ENCODE measurements at regions not wholly inside any gene's neighbourhood (a gene's known extent, or its start where the extent isn't known, plus 50 kb on each side); places are given as distances from the start of the nearest gene placed in this dataset.

- intact Hi-C loops (cut with DNase I): no loop called here
Measured at GRCh38 chr3:152056987-152057386, 183.5 kb downstream of the SUCNR1 start.

GRCh38 chr3:152058856-152059255 is 185.4 kb downstream of the SUCNR1 start:
- TF ChIP-seq, protein P1, sequence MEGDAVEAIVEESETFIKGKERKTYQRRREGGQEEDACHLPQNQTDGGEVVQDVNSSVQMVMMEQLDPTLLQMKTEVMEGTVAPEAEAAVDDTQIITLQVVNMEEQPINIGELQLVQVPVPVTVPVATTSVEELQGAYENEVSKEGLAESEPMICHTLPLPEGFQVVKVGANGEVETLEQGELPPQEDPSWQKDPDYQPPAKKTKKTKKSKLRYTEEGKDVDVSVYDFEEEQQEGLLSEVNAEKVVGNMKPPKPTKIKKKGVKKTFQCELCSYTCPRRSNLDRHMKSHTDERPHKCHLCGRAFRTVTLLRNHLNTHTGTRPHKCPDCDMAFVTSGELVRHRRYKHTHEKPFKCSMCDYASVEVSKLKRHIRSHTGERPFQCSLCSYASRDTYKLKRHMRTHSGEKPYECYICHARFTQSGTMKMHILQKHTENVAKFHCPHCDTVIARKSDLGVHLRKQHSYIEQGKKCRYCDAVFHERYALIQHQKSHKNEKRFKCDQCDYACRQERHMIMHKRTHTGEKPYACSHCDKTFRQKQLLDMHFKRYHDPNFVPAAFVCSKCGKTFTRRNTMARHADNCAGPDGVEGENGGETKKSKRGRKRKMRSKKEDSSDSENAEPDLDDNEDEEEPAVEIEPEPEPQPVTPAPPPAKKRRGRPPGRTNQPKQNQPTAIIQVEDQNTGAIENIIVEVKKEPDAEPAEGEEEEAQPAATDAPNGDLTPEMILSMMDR (IDR thresholded peaks at IDR 0.05): no peak
- TF ChIP-seq POLR2A (IDR thresholded peaks at IDR 0.05): no peak
- Histone ChIP-seq H3K4me1 (no peaks in the 10 kb centered on the region), H3K9me3 (no peaks in the 10 kb centered on the region), H3K4me3 (no peak overlapping the region), H3K27me3 (no peaks in the 10 kb centered on the region), H3K36me3 (no peaks in the 10 kb centered on the region), H3K27ac (no peak overlapping the region)
- WGBS, 2 donors: 76 to 84% methylated on average over 2 of the region's 2 CpGs
- intact Hi-C loops (cut with DNase I): no loop called here
- no peak for DNase-seq

More at GRCh38 chr3:152056987-152057386, 183.5 kb downstream of the SUCNR1 start:
- Histone ChIP-seq H3K36me3 (no peaks in the 10 kb centered on the region), H3K27me3 (no peaks in the 10 kb centered on the region), H3K4me3 (no peak overlapping the region), H3K27ac (no peak overlapping the region), H3K9me3 (no peaks in the 10 kb centered on the region), H3K4me1 (no peaks in the 10 kb centered on the region)
- no peak for DNase-seq
- TF ChIP-seq POLR2A (IDR thresholded peaks at IDR 0.05): no peak
- TF ChIP-seq, protein P1 (IDR thresholded peaks at IDR 0.05): no peak
- WGBS, 2 donors: 69 to 74% methylated on average over 3 of the region's 3 CpGs

GRCh38 chr3:152060701-152061100 is 187.3 kb downstream of the SUCNR1 start:
- no peak overlapping the region for H3K27ac ChIP-seq
- no peaks in the 10 kb centered on the region for H3K4me1 ChIP-seq
- H3K36me3 ChIP-seq: no peaks in the 10 kb centered on the region
- intact Hi-C loops (cut with DNase I): no loop called here
- DNase-seq: no peak
- H3K4me3 ChIP-seq: no peak overlapping the region
- no peaks in the 10 kb centered on the region for H3K9me3 ChIP-seq
- 47 to 57% methylated on average over 1 of the region's 1 CpG for WGBS, 2 donors
- H3K27me3 ChIP-seq: no peaks in the 10 kb centered on the region
- TF ChIP-seq POLR2A (IDR thresholded peaks at IDR 0.05): no peak
- TF ChIP-seq, protein P1 (IDR thresholded peaks at IDR 0.05): no peak

- intact Hi-C loops (cut with DNase I): no loop called here
Measured at GRCh38 chr3:152061296-152061695, 187.9 kb downstream of the SUCNR1 start.

GRCh38 chr3:152069871-152070270 is 196.4 kb downstream of the SUCNR1 start:
- H3K9me3 ChIP-seq: peaks cover 0 to 4% (median 0%) of the 10 kb centered on the region in 3 donors
- intact Hi-C loops (cut with DNase I): no loop called here
- TF ChIP-seq POLR2A (IDR thresholded peaks at IDR 0.05): no peak
- TF ChIP-seq, protein P1 (IDR thresholded peaks at IDR 0.05): peak in 1 of 6 experiments; percentile 8
- H3K36me3 ChIP-seq: no peaks in the 10 kb centered on the region
- H3K27ac ChIP-seq: no peak overlapping the region
- DNase-seq: no peak
- H3K4me1 ChIP-seq: no peaks in the 10 kb centered on the region
- no peak overlapping the region for H3K4me3 ChIP-seq
- no peaks in the 10 kb centered on the region for H3K27me3 ChIP-seq

More at GRCh38 chr3:152061296-152061695, 187.9 kb downstream of the SUCNR1 start:
- H3K4me1 ChIP-seq: no peaks in the 10 kb centered on the region
- H3K4me3 ChIP-seq: no peak overlapping the region
- WGBS, 2 donors: 50 to 77% methylated on average over 1 of the region's 1 CpG
- no peak overlapping the region for H3K27ac ChIP-seq
- no peaks in the 10 kb centered on the region for H3K36me3 ChIP-seq
- H3K9me3 ChIP-seq: no peaks in the 10 kb centered on the region
- H3K27me3 ChIP-seq: no peaks in the 10 kb centered on the region
- TF ChIP-seq POLR2A (IDR thresholded peaks at IDR 0.05): no peak
- TF ChIP-seq, protein P1 (IDR thresholded peaks at IDR 0.05): no peak
- DNase-seq: no peak

All from esophagus squamous epithelium (tissue), 5 donors.